ENCODE measurements at regions not wholly inside any gene's neighbourhood (a gene's known extent, or its start where the extent isn't known, plus 50 kb on each side); places are given as distances from the start of the nearest gene placed in this dataset.

- Histone ChIP-seq H3K27ac (ENCODE audit: low read length) (no peak overlapping the region), H3K9me3 (ENCODE audit: control insufficient read depth, low read depth, low read length) (no peaks in the 10 kb centered on the region), H3K4me3 (ENCODE audit: low read length) (no peak overlapping the region), H3K36me3 (ENCODE audit: control insufficient read depth, insufficient read depth, low read length) (no peaks in the 10 kb centered on the region), H3K4me1 (ENCODE audit: control insufficient read depth, insufficient read depth, low read length) (no peaks in the 10 kb centered on the region), H3K27me3 (ENCODE audit: control insufficient read depth, insufficient read depth, low read length) (no peaks in the 10 kb centered on the region)
- 79% methylated on average over 2 of the region's 2 CpGs for WGBS (ENCODE audit: insufficient coverage, low lambda C conversion rate)
- DNase-seq = no peak
These were observed 443.7 kb downstream of the DSEL start for GRCh38 chr18:67072791-67073190.

- H3K27me3 ChIP-seq (ENCODE audit: control insufficient read depth, insufficient read depth, low read length) = no peaks in the 10 kb centered on the region
- no peak for DNase-seq
- H3K36me3 ChIP-seq (ENCODE audit: control insufficient read depth, insufficient read depth, low read length) = no peaks in the 10 kb centered on the region
- no CpG with 5 or more reads among the region's 2 CpGs for WGBS (ENCODE audit: insufficient coverage, low lambda C conversion rate)
- no peaks in the 10 kb centered on the region for H3K9me3 ChIP-seq (ENCODE audit: control insufficient read depth, low read depth, low read length)
- no peaks in the 10 kb centered on the region for H3K4me1 ChIP-seq (ENCODE audit: control insufficient read depth, insufficient read depth, low read length)
- H3K27ac ChIP-seq (ENCODE audit: low read length) = no peak overlapping the region
- no peak overlapping the region for H3K4me3 ChIP-seq (ENCODE audit: low read length)
These were observed 447.9 kb downstream of the DSEL start for GRCh38 chr18:67068608-67069007.

GRCh38 chr18:67047334-67047733, 443.4 kb upstream of the CDH19 start:
- H3K27ac ChIP-seq (ENCODE audit: low read length) = no peak overlapping the region
- H3K9me3 ChIP-seq (ENCODE audit: control insufficient read depth, low read depth, low read length) = no peaks in the 10 kb centered on the region
- 94% methylated on average over 6 of the region's 6 CpGs for WGBS (ENCODE audit: insufficient coverage, low lambda C conversion rate)
- no peak overlapping the region for H3K4me3 ChIP-seq (ENCODE audit: low read length)
- DNase-seq = no peak
- H3K27me3 ChIP-seq (ENCODE audit: control insufficient read depth, insufficient read depth, low read length) = no peaks in the 10 kb centered on the region
- no peaks in the 10 kb centered on the region for H3K4me1 ChIP-seq (ENCODE audit: control insufficient read depth, insufficient read depth, low read length)
- no peaks in the 10 kb centered on the region for H3K36me3 ChIP-seq (ENCODE audit: control insufficient read depth, insufficient read depth, low read length)

DNA sequence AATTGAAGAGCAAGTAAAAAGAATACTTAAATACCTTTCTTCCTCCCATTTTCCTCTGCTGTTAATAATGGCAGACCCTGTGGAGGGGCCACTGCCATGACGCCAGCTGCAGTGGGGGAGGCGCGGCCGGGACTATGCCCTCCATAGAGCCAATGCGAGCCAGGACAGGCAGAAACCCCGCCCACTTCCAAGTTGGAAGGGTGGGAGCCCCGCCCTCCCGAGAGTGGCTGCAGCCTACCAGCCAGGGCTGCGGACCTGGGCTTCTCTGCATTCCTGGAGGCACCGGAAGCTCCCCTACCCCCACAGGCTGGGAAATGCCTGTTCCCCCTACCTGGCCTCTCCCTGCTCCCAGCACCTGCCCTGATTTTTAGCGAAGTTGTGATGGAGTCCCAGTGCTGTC, 439.4 kb upstream of the CDH19 start:
- no peak overlapping the region for H3K4me3 ChIP-seq (ENCODE audit: low read length)
- no CpG with 5 or more reads among the region's 11 CpGs for WGBS (ENCODE audit: insufficient coverage, low lambda C conversion rate)
- no peaks in the 10 kb centered on the region for H3K9me3 ChIP-seq (ENCODE audit: control insufficient read depth, low read depth, low read length)
- H3K27me3 ChIP-seq (ENCODE audit: control insufficient read depth, insufficient read depth, low read length) = no peaks in the 10 kb centered on the region
- H3K27ac ChIP-seq (ENCODE audit: low read length) = no peak overlapping the region
- no peaks in the 10 kb centered on the region for H3K36me3 ChIP-seq (ENCODE audit: control insufficient read depth, insufficient read depth, low read length)
- no peaks in the 10 kb centered on the region for H3K4me1 ChIP-seq (ENCODE audit: control insufficient read depth, insufficient read depth, low read length)
- no peak for DNase-seq

- no peaks in the 10 kb centered on the region for H3K36me3 ChIP-seq (ENCODE audit: control insufficient read depth, insufficient read depth, low read length)
- no peak overlapping the region for H3K27ac ChIP-seq (ENCODE audit: low read length)
- H3K4me3 ChIP-seq (ENCODE audit: low read length) = no peak overlapping the region
- no peaks in the 10 kb centered on the region for H3K9me3 ChIP-seq (ENCODE audit: control insufficient read depth, low read depth, low read length)
- no peak for DNase-seq
- no peaks in the 10 kb centered on the region for H3K4me1 ChIP-seq (ENCODE audit: control insufficient read depth, insufficient read depth, low read length)
- 100% methylated on average over 2 of the region's 2 CpGs for WGBS (ENCODE audit: insufficient coverage, low lambda C conversion rate)
- H3K27me3 ChIP-seq (ENCODE audit: control insufficient read depth, insufficient read depth, low read length) = no peaks in the 10 kb centered on the region
These were observed 437.4 kb upstream of the CDH19 start for GRCh38 chr18:67041334-67041733.

DNA sequence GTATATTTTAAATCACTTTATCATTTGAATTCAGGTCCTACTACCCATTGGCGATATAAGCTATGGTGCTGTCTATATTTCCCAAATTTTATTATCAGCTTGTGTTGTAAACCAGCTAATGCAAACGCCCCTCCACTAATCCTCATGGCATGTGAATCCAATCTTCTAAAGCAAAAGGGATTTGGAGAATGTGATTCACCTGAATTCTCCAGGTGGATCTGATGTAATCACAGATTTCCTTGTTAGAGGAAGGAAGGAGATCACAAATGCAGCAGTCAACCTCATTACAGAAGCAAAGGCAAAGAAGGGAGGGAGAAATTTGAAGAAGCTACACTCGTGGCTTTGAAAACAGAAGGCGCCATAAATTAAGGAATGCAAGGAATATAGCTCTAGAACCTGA, 431.1 kb upstream of the CDH19 start:
- H3K4me1 ChIP-seq (ENCODE audit: control insufficient read depth, insufficient read depth, low read length) = no peaks in the 10 kb centered on the region
- no peak overlapping the region for H3K4me3 ChIP-seq (ENCODE audit: low read length)
- no peaks in the 10 kb centered on the region for H3K9me3 ChIP-seq (ENCODE audit: control insufficient read depth, low read depth, low read length)
- no peak overlapping the region for H3K27ac ChIP-seq (ENCODE audit: low read length)
- DNase-seq = no peak
- H3K27me3 ChIP-seq (ENCODE audit: control insufficient read depth, insufficient read depth, low read length) = no peaks in the 10 kb centered on the region
- WGBS (ENCODE audit: insufficient coverage, low lambda C conversion rate) = 88% methylated on average over 1 of the region's 4 CpGs
- H3K36me3 ChIP-seq (ENCODE audit: control insufficient read depth, insufficient read depth, low read length) = no peaks in the 10 kb centered on the region

DNA sequence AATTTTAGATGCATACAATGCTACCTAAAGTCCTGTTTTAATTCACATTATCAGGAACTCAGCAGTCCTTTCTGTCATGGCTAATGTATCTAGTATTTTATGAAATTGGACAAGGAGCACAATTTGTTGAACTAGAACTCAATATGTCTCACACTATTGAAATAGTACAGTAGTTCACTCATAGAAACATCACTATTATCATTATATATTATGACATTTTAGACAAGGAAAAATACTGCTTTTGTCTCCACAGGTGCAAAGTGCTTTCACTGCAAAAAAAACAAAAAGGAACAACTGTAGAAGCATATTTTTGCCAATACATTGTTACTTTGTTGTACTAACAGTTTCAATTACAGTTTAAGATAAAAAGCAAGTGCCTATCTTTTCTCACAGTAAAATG, 419.2 kb upstream of the CDH19 start:
- Histone ChIP-seq H3K27ac (ENCODE audit: low read length) (no peak overlapping the region), H3K4me1 (ENCODE audit: control insufficient read depth, insufficient read depth, low read length) (no peaks in the 10 kb centered on the region), H3K36me3 (ENCODE audit: control insufficient read depth, insufficient read depth, low read length) (no peaks in the 10 kb centered on the region), H3K27me3 (ENCODE audit: control insufficient read depth, insufficient read depth, low read length) (no peaks in the 10 kb centered on the region), H3K4me3 (ENCODE audit: low read length) (no peak overlapping the region), H3K9me3 (ENCODE audit: control insufficient read depth, low read depth, low read length) (no peaks in the 10 kb centered on the region)
- no peak for DNase-seq

DNA sequence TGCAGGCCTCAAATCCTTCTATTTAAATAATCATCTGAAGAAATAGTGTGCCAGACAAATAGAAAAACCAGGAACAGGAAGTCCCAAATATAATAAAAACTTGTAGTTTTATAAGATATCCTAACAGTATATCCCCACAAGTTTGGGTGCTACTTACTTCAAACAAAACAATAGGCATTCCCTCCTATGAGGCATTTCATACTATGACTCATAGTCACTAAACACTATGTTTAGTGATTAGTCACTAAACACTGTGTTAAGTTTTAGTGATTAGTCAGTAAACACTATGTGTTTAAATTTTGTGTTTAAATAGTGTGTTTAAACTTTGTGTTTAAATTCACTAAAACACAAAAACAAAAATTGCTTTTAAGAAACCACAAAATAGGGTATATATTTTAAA, 407.0 kb upstream of the CDH19 start:
- no peaks in the 10 kb centered on the region for H3K9me3 ChIP-seq (ENCODE audit: control insufficient read depth, low read depth, low read length)
- DNase-seq = no peak
- H3K4me3 ChIP-seq (ENCODE audit: low read length) = no peak overlapping the region
- H3K27ac ChIP-seq (ENCODE audit: low read length) = no peak overlapping the region
- no peaks in the 10 kb centered on the region for H3K27me3 ChIP-seq (ENCODE audit: control insufficient read depth, insufficient read depth, low read length)
- no peaks in the 10 kb centered on the region for H3K36me3 ChIP-seq (ENCODE audit: control insufficient read depth, insufficient read depth, low read length)
- no peaks in the 10 kb centered on the region for H3K4me1 ChIP-seq (ENCODE audit: control insufficient read depth, insufficient read depth, low read length)

DNA sequence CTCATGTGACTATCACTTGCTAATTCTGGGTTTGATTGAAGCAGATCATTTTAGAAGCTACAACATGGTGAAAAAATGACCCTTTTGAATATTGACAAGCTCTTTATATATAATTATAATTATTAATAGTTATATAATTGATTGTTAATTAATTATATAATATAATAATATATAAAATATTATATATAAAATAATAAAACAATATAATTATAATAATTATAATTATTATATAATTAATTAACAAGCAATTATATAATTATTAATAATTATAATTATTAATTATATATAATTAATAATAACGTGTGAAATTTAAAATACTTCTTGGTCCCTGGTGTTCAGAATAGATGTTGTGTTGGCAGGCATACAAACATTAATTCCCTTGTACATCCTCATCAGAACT, 404.1 kb upstream of the CDH19 start:
- DNase-seq = no peak
- Histone ChIP-seq H3K9me3 (ENCODE audit: control insufficient read depth, low read depth, low read length) (no peaks in the 10 kb centered on the region), H3K36me3 (ENCODE audit: control insufficient read depth, insufficient read depth, low read length) (no peaks in the 10 kb centered on the region), H3K4me1 (ENCODE audit: control insufficient read depth, insufficient read depth, low read length) (no peaks in the 10 kb centered on the region), H3K4me3 (ENCODE audit: low read length) (no peak overlapping the region), H3K27me3 (ENCODE audit: control insufficient read depth, insufficient read depth, low read length) (no peaks in the 10 kb centered on the region), H3K27ac (ENCODE audit: low read length) (no peak overlapping the region)
- WGBS (ENCODE audit: insufficient coverage, low lambda C conversion rate) = no CpG with 5 or more reads among the region's 1 CpG

GRCh38 chr18:67007085-67007484, 403.2 kb upstream of the CDH19 start:
- no peaks in the 10 kb centered on the region for H3K9me3 ChIP-seq (ENCODE audit: control insufficient read depth, low read depth, low read length)

DNA sequence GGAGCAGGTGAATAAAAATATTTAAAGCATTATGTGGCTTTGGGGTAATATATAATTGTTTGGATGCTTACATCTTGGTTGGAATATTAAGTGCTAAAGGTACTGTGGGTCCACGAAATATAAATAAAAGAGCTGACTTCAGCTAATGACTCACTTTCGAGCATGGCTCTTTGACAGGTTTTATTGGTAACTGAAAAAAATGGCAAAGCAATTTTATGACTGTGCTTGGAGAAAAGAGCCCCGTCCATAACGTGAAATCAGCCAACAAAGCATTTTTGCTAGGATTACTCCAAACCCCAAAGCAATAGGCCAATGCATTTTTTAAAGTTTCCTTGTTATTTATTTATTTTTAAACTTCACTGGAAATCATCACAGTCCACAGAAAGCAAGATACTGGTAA, 397.2 kb upstream of the CDH19 start:
- no peaks in the 10 kb centered on the region for H3K4me1 ChIP-seq (ENCODE audit: control insufficient read depth, insufficient read depth, low read length)
- no peak overlapping the region for H3K27ac ChIP-seq (ENCODE audit: low read length)
- 40% methylated on average over 1 of the region's 4 CpGs for WGBS (ENCODE audit: insufficient coverage, low lambda C conversion rate)
- no peak for DNase-seq
- H3K9me3 ChIP-seq (ENCODE audit: control insufficient read depth, low read depth, low read length) = no peaks in the 10 kb centered on the region
- H3K27me3 ChIP-seq (ENCODE audit: control insufficient read depth, insufficient read depth, low read length) = no peaks in the 10 kb centered on the region
- no peaks in the 10 kb centered on the region for H3K36me3 ChIP-seq (ENCODE audit: control insufficient read depth, insufficient read depth, low read length)
- no peak overlapping the region for H3K4me3 ChIP-seq (ENCODE audit: low read length)

More at GRCh38 chr18:67007085-67007484, 403.2 kb upstream of the CDH19 start:
- no peaks in the 10 kb centered on the region for H3K4me1 ChIP-seq (ENCODE audit: control insufficient read depth, insufficient read depth, low read length)
- no peak overlapping the region for H3K4me3 ChIP-seq (ENCODE audit: low read length)
- WGBS (ENCODE audit: insufficient coverage, low lambda C conversion rate) = no CpG with 5 or more reads among the region's 1 CpG
- no peak overlapping the region for H3K27ac ChIP-seq (ENCODE audit: low read length)
- no peaks in the 10 kb centered on the region for H3K27me3 ChIP-seq (ENCODE audit: control insufficient read depth, insufficient read depth, low read length)
- no peak for DNase-seq
- H3K36me3 ChIP-seq (ENCODE audit: control insufficient read depth, insufficient read depth, low read length) = no peaks in the 10 kb centered on the region
